DND-41 (cell line): ENCODE measurements at regions not wholly inside any gene's neighbourhood (a gene's known extent, or its start where the extent isn't known, plus 50 kb on each side); places are given as distances from the start of the nearest gene placed in this dataset.

ENCODE experiments used
- ATAC-seq: fragments of 200-7000 bp; cut with Tn5 transposase; 3 replicates; pipeline ENCODE4 v1.9.1; 2021; ENCODE audit warnings: low read depth; ENCODE audit not compliant: insufficient read depth
- DNase-seq: peaks from one replicate; pipeline ENCODE4 v3.0.0-alpha.2; 2020
- H2AFZ ChIP-seq: 2 replicates; pipeline ENCODE4 v1.6.0; 2012; ENCODE audit warnings: low read depth, low read length
- H3K27ac ChIP-seq: 2 replicates; pipeline ENCODE4 v1.5.1; 2012; ENCODE audit warnings: low read length, inconsistent platforms
- H3K27me3 ChIP-seq: fragments of 200-600 bp; sonication (generic); 2 replicates; pipeline ENCODE4 v1.6.0; 2012; ENCODE audit warnings: low read length, mild to moderate bottlenecking, inconsistent platforms; ENCODE audit not compliant: insufficient read depth, poor library complexity
- H3K36me3 ChIP-seq: 2 replicates; pipeline ENCODE4 v1.5.1; 2012; ENCODE audit warnings: low read length, inconsistent platforms; ENCODE audit not compliant: insufficient read depth
- H3K4me1 ChIP-seq: 2 replicates; pipeline ENCODE4 v1.5.1; 2012; ENCODE audit warnings: mild to moderate bottlenecking, low read length; ENCODE audit not compliant: insufficient read depth
- H3K4me2 ChIP-seq: 2 replicates; pipeline ENCODE4 v1.6.0; 2012; ENCODE audit warnings: mild to moderate bottlenecking, moderate library complexity, low read length, inconsistent platforms; ENCODE audit not compliant: insufficient read depth
- H3K4me3 ChIP-seq, 2 experiments: fragments of 200-600 bp in 1 of 2; shearing (Covaris generic) in 1 of 2; 2 replicates each; pipeline ENCODE4 v1.5.1; 2012 to 2016; ENCODE audit warnings: inconsistent platforms in 2 of 2, low read length in 2 of 2, mild to moderate bottlenecking in 2 of 2, low read depth in 1 of 2, moderate library complexity in 1 of 2
- H3K79me2 ChIP-seq: 2 replicates; pipeline ENCODE4 v1.6.0; 2012; ENCODE audit warnings: low read length, inconsistent platforms; ENCODE audit not compliant: insufficient read depth
- H3K9ac ChIP-seq: 2 replicates; pipeline ENCODE4 v1.6.0; 2012; ENCODE audit warnings: low read depth, mild to moderate bottlenecking, inconsistent platforms, low read length, moderate library complexity
- H3K9me3 ChIP-seq: 2 replicates; pipeline ENCODE4 v1.5.1; 2012; ENCODE audit warnings: low read length, moderate library complexity, mild to moderate bottlenecking, inconsistent platforms; ENCODE audit not compliant: insufficient read depth, severe bottlenecking
- H4K20me1 ChIP-seq: 2 replicates; pipeline ENCODE4 v1.6.0; 2012; ENCODE audit warnings: low read length; ENCODE audit not compliant: insufficient read depth
- EZH2 ChIP-seq: IDR thresholded peaks from 3 replicates; pipeline ENCODE4 v1.6.1; 2012; ENCODE audit warnings: borderline replicate concordance, low read depth, mild to moderate bottlenecking, moderate library complexity, low read length, inconsistent platforms; ENCODE audit not compliant: severe bottlenecking
- TF ChIP-seq, protein P1 (sequence below): IDR thresholded peaks from 2 replicates; pipeline ENCODE4 v1.5.1; 2012; ENCODE audit warnings: borderline replicate concordance, low read length, moderate library complexity, mild to moderate bottlenecking; ENCODE audit not compliant: poor library complexity, severe bottlenecking; ENCODE audit errors: extremely low read depth

DNA sequence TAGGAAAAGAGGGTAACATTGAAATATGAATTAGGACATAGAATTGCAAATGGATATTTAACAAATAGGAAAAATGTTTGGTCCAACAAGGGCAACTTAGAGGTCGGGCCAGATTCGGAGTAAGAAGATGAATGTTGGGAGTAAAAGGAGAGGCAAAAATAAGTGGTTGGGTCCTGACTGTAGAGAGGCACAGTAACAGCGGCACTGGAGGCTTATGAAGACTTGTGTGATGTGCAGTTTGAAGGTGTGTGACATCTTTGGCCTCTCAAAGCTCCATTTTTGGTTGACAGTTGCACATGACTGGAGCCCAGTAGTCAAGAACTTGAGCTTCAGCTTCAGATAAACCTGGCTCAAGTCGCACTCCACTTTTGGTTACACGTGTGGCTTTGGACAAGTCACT lies 109.9 kb upstream of the PAXBP1 start:
- Histone ChIP-seq H3K79me2 (no peaks in the 10 kb centered on the region), H3K4me3 (no peak overlapping the region), H3K4me1 (peaks cover 9% of the 10 kb centered on the region), H3K4me2 (no peak overlapping the region), H4K20me1 (no peaks in the 10 kb centered on the region), H3K27me3 (no peaks in the 10 kb centered on the region), H3K9ac (no peak overlapping the region), H3K36me3 (no peaks in the 10 kb centered on the region), H3K9me3 (no peaks in the 10 kb centered on the region), H2AFZ (no peak overlapping the region), H3K27ac (no peak overlapping the region)
- no peak for TF ChIP-seq EZH2
- no peak for ATAC-seq
- no peak for DNase-seq

GRCh38 chr21:32884062-32884461 lies 112.5 kb upstream of the PAXBP1 start:
- Histone ChIP-seq H3K4me3 (no peak overlapping the region), H3K9ac (no peak overlapping the region), H3K4me2 (no peak overlapping the region), H3K9me3 (no peaks in the 10 kb centered on the region), H3K4me1 (peaks cover 18% of the 10 kb centered on the region), H3K36me3 (no peaks in the 10 kb centered on the region), H3K27me3 (no peaks in the 10 kb centered on the region), H2AFZ (no peak overlapping the region), H3K27ac (no peak overlapping the region), H3K79me2 (no peaks in the 10 kb centered on the region), H4K20me1 (no peaks in the 10 kb centered on the region)
- ATAC-seq (no peak), DNase-seq (no peak)
- TF ChIP-seq, protein P1, sequence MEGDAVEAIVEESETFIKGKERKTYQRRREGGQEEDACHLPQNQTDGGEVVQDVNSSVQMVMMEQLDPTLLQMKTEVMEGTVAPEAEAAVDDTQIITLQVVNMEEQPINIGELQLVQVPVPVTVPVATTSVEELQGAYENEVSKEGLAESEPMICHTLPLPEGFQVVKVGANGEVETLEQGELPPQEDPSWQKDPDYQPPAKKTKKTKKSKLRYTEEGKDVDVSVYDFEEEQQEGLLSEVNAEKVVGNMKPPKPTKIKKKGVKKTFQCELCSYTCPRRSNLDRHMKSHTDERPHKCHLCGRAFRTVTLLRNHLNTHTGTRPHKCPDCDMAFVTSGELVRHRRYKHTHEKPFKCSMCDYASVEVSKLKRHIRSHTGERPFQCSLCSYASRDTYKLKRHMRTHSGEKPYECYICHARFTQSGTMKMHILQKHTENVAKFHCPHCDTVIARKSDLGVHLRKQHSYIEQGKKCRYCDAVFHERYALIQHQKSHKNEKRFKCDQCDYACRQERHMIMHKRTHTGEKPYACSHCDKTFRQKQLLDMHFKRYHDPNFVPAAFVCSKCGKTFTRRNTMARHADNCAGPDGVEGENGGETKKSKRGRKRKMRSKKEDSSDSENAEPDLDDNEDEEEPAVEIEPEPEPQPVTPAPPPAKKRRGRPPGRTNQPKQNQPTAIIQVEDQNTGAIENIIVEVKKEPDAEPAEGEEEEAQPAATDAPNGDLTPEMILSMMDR, result no peak
- no peak for TF ChIP-seq EZH2

DNA sequence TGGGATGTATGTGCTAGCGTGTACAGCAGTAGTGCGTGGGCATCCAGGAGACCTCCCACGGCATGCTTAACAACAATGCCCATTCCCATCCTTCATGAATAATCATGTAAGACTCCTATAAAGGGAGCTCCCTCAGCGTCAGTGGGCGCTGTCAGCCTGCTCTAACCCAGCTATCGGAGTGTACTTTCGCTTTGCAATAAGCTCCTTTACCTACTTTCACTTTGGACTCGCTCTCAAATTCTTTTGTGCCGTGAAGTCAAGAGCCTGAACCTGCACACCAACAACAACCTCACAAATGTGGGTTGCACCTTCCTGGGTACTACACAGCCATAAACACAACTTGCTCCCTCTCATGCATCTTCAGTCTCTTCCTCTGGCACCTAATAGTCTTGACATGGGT lies 114.8 kb upstream of the PAXBP1 start:
- Histone ChIP-seq H3K9me3 (no peaks in the 10 kb centered on the region), H4K20me1 (no peaks in the 10 kb centered on the region), H3K79me2 (no peaks in the 10 kb centered on the region), H3K4me2 (peak overlapping the region; percentile 80), H3K36me3 (no peaks in the 10 kb centered on the region), H2AFZ (peak overlapping the region; percentile 95), H3K9ac (peak overlapping the region; percentile 51), H3K27me3 (no peaks in the 10 kb centered on the region), H3K4me3 (peak overlapping the region; percentile 25 to 63; a peak in 3 of 4 replicates), H3K4me1 (peaks cover 18% of the 10 kb centered on the region), H3K27ac (peak overlapping the region; percentile 71)
- peak; percentile 73 for DNase-seq
- ATAC-seq, result peak; percentile 95
- no peak for TF ChIP-seq EZH2
- TF ChIP-seq, protein P1, result peak; percentile 59

GRCh38 chr21:32887026-32887425 lies 115.5 kb upstream of the PAXBP1 start:
- TF ChIP-seq EZH2, result no peak
- TF ChIP-seq, protein P1, result no peak
- Histone ChIP-seq H3K9me3 (no peaks in the 10 kb centered on the region), H3K4me1 (peaks cover 18% of the 10 kb centered on the region), H3K9ac (peak overlapping the region; percentile 51), H3K4me3 (peak overlapping the region in 1 of 2 experiments; percentile 63; a peak in 2 of 4 replicates), H3K79me2 (no peaks in the 10 kb centered on the region), H3K36me3 (no peaks in the 10 kb centered on the region), H3K27me3 (no peaks in the 10 kb centered on the region), H2AFZ (peak overlapping the region; percentile 95), H4K20me1 (no peaks in the 10 kb centered on the region), H3K27ac (peak overlapping the region; percentile 71), H3K4me2 (peak overlapping the region; percentile 80)
- DNase-seq, result peak; percentile 44
- peak; percentile 47 for ATAC-seq
